ENCODE measurements at regions not wholly inside any gene's neighbourhood (a gene's known extent, or its start where the extent isn't known, plus 50 kb on each side); places are given as distances from the start of the nearest gene placed in this dataset.

GRCh38 chr6:4612636-4613171 is 163.5 kb upstream of the CDYL start:
- Histone ChIP-seq H3K9me3 (no peaks in the 10 kb centered on the region), H3K4me1 (peaks cover 0 to 6% (median 0%) of the 10 kb centered on the region in 4 donors), H3K27ac (no peak overlapping the region), H3K4me3 (no peak overlapping the region), H3K36me3 (no peaks in the 10 kb centered on the region), H3K27me3 (no peaks in the 10 kb centered on the region)
- DNase-seq, result no peak
- TF ChIP-seq POLR2A (IDR thresholded peaks at IDR 0.05) (no peak), EP300 (IDR thresholded peaks at IDR 0.05) (no peak), CTCF (IDR thresholded peaks at IDR 0.05) (no peak), POLR2AphosphoS5 (IDR thresholded peaks at IDR 0.05) (no peak)
- WGBS, 2 donors, result 82 to 84% methylated on average over 4 to 5 of the region's 5 CpGs
- peak in 1 of 2 donors; percentile 82 for ATAC-seq (ENCODE audit: low FRiP score in 2 of 2)

GRCh38 chr6:4611429-4612129 is 164.6 kb upstream of the CDYL start:
- WGBS, 2 donors, result 49 to 70% methylated on average over 9 of the region's 9 CpGs
- TF ChIP-seq POLR2A (IDR thresholded peaks at IDR 0.05), result no peak
- TF ChIP-seq EP300 (IDR thresholded peaks at IDR 0.05), result no peak
- TF ChIP-seq CTCF (IDR thresholded peaks at IDR 0.05), result no peak
- no peak for TF ChIP-seq POLR2AphosphoS5 (IDR thresholded peaks at IDR 0.05)
- H3K27me3 ChIP-seq, result no peaks in the 10 kb centered on the region
- no peak overlapping the region for H3K4me3 ChIP-seq
- no peak for DNase-seq
- H3K4me1 ChIP-seq, result peaks cover 0 to 6% (median 0%) of the 10 kb centered on the region in 4 donors
- no peaks in the 10 kb centered on the region for H3K36me3 ChIP-seq
- no peaks in the 10 kb centered on the region for H3K9me3 ChIP-seq
- ATAC-seq (ENCODE audit: low FRiP score in 2 of 2), result no peak
- H3K27ac ChIP-seq, result no peak overlapping the region

GRCh38 chr6:4610256-4610655 is 165.9 kb upstream of the CDYL start:
- DNase-seq (no peak), ATAC-seq (ENCODE audit: low FRiP score in 2 of 2) (peak in 1 of 2 donors; percentile 47)
- WGBS, 2 donors, result 37 to 44% methylated on average over 7 of the region's 7 CpGs
- Histone ChIP-seq H3K36me3 (no peaks in the 10 kb centered on the region), H3K27me3 (no peaks in the 10 kb centered on the region), H3K27ac (no peak overlapping the region), H3K9me3 (no peaks in the 10 kb centered on the region), H3K4me3 (no peak overlapping the region), H3K4me1 (peaks cover 0 to under 1% (median 0%) of the 10 kb centered on the region in 4 donors)
- TF ChIP-seq POLR2A (IDR thresholded peaks at IDR 0.05) (no peak), EP300 (IDR thresholded peaks at IDR 0.05) (no peak)

- Histone ChIP-seq H3K36me3 (no peaks in the 10 kb centered on the region), H3K27ac (no peak overlapping the region), H3K4me3 (no peak overlapping the region), H3K4me1 (peaks cover 0 to 4% (median 0%) of the 10 kb centered on the region in 4 donors), H3K9me3 (no peaks in the 10 kb centered on the region), H3K27me3 (no peaks in the 10 kb centered on the region)
- ATAC-seq (ENCODE audit: low FRiP score in 2 of 2) (peak in 1 of 2 donors; percentile 6), DNase-seq (peak in 1 of 2 donors; percentile 57)
- WGBS, 2 donors, result 85 to 91% methylated on average over 18 to 23 of the region's 23 CpGs
- TF ChIP-seq CTCF (IDR thresholded peaks at IDR 0.05) (no peak), POLR2A (IDR thresholded peaks at IDR 0.05) (no peak), POLR2AphosphoS5 (IDR thresholded peaks at IDR 0.05) (no peak), EP300 (IDR thresholded peaks at IDR 0.05) (no peak)
These were observed 167.7 kb upstream of the CDYL start for GRCh38 chr6:4608361-4609115.

GRCh38 chr6:4607793-4608192 is 168.4 kb upstream of the CDYL start:
- 70 to 71% methylated on average over 6 of the region's 6 CpGs for WGBS, 2 donors
- Histone ChIP-seq H3K4me3 (no peak overlapping the region), H3K36me3 (no peaks in the 10 kb centered on the region), H3K27me3 (no peaks in the 10 kb centered on the region), H3K27ac (no peak overlapping the region), H3K9me3 (no peaks in the 10 kb centered on the region), H3K4me1 (peaks cover 0 to 10% (median 4%) of the 10 kb centered on the region in 4 donors)
- ATAC-seq (ENCODE audit: low FRiP score in 2 of 2) (no peak), DNase-seq (no peak)
- no peak for TF ChIP-seq CTCF (IDR thresholded peaks at IDR 0.05)
- TF ChIP-seq POLR2A (IDR thresholded peaks at IDR 0.05), result no peak
- no peak for TF ChIP-seq EP300 (IDR thresholded peaks at IDR 0.05)
- TF ChIP-seq POLR2AphosphoS5 (IDR thresholded peaks at IDR 0.05), result no peak
